GM18508 (cell line): ENCODE measurements at regions not wholly inside any gene's neighbourhood (a gene's known extent, or its start where the extent isn't known, plus 50 kb on each side); places are given as distances from the start of the nearest gene placed in this dataset.

Experiments used
- ATAC-seq: cut with Tn5 transposase; IDR thresholded peaks from one replicate; pipeline ENCODE4 v1.9.1; 2021; ENCODE audit warnings: moderate number of reproducible peaks; ENCODE audit not compliant: insufficient read depth, unreplicated experiment

- ATAC-seq, result no peak
Observed at GRCh38 chr18:31213641-31214040, 51.0 kb upstream of the DSC1 start.

GRCh38 chr18:31217038-31217849, 54.6 kb upstream of the DSC1 start:
- ATAC-seq, result no peak

- no peak for ATAC-seq
Observed at GRCh38 chr18:31218671-31219383, 56.2 kb upstream of the DSC1 start.

DNA sequence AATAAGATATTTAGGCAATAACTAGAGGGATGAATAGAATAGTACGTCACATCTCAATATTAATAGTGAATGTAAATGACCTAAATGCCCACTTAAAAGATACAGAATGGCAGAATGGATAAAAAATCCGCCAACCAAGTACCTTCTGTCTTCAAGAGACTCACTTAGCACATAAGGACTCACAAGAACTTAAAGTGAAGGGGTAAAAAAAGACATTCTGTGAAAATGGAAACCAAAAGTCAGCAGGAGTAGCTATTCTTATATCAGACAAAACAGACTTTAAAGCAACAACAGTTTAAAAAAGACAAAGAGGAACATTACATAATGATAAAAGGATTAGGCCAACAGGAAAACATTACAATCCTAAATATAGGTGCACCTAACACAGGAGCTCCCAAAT, 56.7 kb upstream of the DSC1 start:
- no peak for ATAC-seq

- ATAC-seq, result no peak
Observed at GRCh38 chr18:31223371-31223770, 60.7 kb upstream of the DSC1 start.

- ATAC-seq, result no peak
Observed at GRCh38 chr18:31225668-31226067, 63.0 kb upstream of the DSC1 start.

DNA sequence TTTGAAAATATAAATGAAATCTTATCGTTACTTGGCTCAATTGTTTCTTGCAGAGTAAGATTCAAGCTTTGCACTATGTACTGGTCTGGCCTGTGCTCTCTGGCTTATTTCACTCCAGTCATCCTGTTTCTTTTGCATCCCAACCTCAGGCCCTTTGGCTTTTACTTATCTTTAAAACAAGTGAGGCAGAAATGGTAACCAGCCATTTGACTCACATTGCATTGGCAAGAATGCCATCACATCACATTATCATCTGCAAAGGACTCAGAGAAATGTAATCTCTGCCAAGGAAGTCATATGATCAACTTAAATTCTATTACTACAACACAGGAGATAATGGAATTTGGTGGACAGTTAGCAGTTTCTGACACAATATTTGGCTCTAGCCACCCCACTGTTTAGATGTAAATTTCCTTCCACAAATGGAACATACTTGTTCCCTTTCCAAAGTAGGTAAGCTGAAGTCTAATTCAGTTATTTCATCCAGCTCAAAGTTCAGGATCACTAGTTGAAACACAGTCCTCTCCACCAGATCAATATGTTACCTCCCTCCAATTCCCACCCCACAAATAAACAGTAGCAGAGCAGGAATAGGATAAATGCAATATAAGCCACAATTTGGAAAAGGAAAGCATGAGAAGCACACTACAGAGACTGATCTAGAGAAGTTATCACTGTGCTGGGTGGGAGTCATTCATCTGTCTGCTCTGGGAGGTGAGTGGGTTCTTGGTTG, 65.0 kb upstream of the DSC1 start:
- no peak for ATAC-seq

- no peak for ATAC-seq
Observed at GRCh38 chr18:31229829-31230228, 67.2 kb upstream of the DSC1 start.

DNA sequence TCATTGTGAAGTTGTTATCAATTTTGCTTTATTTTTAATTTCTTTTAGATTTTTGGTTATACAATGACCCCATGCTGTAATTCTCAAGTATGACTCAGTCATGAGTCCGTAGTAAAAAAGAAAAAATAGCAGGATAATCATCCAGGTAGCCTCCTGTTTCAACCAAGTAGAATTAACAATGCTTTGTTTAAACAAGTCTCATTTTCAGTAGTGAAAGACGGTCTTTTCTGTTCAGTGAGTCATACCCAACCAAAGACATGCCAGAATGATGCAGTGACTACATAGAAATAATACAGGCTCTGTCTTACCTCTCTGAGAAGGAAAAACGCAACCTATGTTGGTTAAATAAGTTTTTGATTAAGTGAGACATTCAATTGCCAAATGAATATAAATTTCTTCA, 67.8 kb upstream of the DSC1 start:
- ATAC-seq, result no peak

DNA sequence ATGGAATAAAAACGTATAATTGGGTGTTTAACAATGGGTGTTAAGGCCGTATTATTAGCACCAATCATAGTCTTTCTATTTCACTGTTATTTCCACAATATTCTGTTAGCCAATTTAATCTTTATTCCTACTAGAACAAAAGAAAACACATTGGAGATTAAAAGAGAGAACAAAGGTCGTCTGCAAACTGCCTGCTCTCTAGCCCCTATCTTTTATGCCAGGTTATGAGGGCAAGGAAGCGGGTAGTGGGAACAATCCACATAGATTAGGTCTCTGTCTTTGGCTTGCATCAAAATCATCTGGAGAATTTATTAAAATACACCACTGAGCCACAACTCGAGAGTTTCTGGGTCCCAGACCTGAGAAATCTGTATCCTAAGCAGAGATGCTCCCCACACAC, 69.4 kb upstream of the DSC1 start:
- no peak for ATAC-seq

DNA sequence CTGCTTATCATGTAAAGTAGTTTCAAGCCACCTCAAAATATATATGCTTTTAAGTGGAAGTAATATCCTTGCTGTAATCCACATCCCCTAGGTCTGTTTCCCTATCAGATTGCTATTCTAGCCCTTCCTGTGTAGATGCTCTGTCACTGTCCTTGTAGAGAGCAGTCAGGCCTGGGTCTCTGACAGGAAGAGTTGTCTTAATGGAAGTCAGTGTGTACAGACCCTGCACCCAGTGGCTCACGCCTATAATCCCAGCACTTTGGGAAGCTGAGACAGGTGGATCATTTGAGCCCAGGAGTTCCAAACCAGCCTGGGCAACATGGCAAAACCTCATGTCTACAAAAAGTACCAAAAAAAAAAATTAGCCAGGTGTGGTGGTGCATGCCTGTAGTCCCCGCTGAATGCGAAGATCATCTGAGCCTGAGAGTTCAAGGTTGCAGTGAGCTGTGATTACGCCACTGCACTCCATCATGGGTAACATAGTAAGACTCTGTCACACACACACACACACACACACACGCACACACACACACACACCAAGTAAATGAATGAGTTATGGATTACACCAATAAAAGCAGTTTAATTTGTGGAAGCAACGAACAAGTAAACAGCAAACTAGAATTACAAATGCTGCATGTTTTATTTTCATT, 70.2 kb upstream of the DSC1 start:
- no peak for ATAC-seq

- ATAC-seq, result no peak
Observed at GRCh38 chr18:31233621-31234275, 71.1 kb upstream of the DSC1 start.

GRCh38 chr18:31235856-31236255, 73.2 kb upstream of the DSC1 start:
- ATAC-seq, result no peak

- ATAC-seq, result no peak
Observed at GRCh38 chr18:31237142-31237541, 74.5 kb upstream of the DSC1 start.

DNA sequence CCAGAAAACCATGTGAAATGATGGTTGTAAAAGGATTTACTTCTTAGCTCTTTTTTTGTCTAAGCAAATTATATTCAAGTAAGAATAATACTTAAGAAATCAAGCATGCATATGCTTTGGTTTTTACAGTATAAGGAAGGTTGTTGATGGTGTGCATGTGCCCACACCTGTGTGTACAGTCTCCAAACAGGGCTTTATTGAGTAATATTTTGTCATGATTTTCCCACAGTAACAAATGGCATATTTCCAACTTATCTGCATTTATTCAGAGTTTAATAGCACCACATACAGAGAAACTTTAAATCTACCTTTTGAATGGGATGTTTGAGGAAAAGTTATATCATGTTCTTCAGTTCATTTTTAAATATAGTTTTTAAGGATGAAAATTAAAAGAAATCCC, 76.5 kb upstream of the DSG1 start:
- ATAC-seq, result no peak

- peak; percentile 51 for ATAC-seq
Observed at GRCh38 chr18:31241900-31242409, 76.0 kb upstream of the DSG1 start.

DNA sequence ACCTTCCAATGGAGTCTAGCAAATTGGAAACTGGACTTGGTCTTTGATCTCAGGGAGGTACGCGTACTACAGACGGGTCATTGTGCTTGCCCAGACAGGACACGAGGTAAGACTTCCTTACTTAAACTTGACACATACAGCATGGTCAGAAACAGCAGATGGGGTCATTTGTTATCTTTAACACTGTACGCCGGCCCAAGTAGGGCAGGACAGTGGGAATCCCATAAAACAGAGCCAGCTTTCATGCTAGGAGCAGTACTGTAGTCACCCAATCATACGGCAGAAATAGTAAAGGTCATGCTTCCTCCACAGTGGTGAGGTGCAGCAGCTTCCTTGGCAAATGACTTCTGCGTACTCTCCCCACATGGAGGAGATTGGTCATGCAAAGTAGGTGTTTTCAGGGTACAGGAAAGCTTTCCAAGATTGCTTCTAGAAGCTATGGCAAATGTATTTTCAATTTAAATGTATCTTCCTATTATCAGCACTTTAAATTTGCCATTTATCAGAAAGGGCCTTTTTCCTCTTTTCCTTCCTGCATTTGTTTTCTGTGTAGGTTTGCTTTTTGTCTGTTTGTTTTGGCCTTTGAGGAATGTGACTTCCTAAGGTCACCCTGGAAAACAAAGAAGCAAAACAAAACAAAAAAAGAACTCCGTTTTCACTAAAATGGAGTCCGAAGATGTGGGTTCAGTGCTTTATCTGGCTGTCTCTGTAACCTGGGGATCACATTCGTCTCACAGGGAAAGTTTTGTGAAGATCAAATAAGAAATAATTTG, 74.0 kb upstream of the DSG1 start:
- ATAC-seq, result no peak

GRCh38 chr18:31244771-31245394, 73.1 kb upstream of the DSG1 start:
- ATAC-seq, result no peak

DNA sequence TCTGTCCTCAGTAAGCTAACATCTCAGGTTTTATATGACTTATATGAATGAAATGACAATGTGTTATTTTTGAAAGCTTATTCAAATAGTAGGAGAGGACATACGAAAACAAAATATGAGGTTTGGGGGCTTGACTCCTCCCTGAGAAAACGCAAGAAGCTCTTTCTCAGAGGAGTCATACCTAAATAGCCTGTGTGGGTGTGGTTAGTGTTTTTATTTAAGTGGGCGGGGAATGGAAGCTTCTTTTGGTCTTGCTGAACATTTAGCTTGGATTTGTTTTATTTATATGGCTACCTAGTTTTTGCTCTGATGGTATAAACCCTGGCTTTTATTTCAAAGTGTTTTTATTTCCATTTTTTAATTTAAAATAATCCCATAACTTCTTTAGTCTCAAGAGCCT, 72.1 kb upstream of the DSG1 start:
- ATAC-seq, result no peak
